ENCODE measurements at regions not wholly inside any gene's neighbourhood (a gene's known extent, or its start where the extent isn't known, plus 50 kb on each side); places are given as distances from the start of the nearest gene placed in this dataset.

- Histone ChIP-seq H3K27ac (no peak overlapping the region), H3K9me3 (peaks cover 0 to 11% (median 4%) of the 10 kb centered on the region in 4 donors), H3K4me1 (no peaks in the 10 kb centered on the region), H3K27me3 (no peaks in the 10 kb centered on the region), H3K4me3 (no peak overlapping the region), H3K36me3 (no peaks in the 10 kb centered on the region)
- DNase-seq, result no peak
- intact Hi-C loops (cut with DNase I; ENCODE audit: low total_unique reads), result no loop called here
- TF ChIP-seq POLR2A (IDR thresholded peaks at IDR 0.05) (no peak), POLR2AphosphoS5 (IDR thresholded peaks at IDR 0.05) (no peak), EP300 (IDR thresholded peaks at IDR 0.05) (no peak)
- TF ChIP-seq, protein P1, sequence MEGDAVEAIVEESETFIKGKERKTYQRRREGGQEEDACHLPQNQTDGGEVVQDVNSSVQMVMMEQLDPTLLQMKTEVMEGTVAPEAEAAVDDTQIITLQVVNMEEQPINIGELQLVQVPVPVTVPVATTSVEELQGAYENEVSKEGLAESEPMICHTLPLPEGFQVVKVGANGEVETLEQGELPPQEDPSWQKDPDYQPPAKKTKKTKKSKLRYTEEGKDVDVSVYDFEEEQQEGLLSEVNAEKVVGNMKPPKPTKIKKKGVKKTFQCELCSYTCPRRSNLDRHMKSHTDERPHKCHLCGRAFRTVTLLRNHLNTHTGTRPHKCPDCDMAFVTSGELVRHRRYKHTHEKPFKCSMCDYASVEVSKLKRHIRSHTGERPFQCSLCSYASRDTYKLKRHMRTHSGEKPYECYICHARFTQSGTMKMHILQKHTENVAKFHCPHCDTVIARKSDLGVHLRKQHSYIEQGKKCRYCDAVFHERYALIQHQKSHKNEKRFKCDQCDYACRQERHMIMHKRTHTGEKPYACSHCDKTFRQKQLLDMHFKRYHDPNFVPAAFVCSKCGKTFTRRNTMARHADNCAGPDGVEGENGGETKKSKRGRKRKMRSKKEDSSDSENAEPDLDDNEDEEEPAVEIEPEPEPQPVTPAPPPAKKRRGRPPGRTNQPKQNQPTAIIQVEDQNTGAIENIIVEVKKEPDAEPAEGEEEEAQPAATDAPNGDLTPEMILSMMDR (IDR thresholded peaks at IDR 0.05), result no peak
- WGBS, 5 donors, result 88 to 92% (median 91%) methylated on average over 1 of the region's 1 CpG
These were observed 780.6 kb upstream of the ZWINT start for GRCh38 chr10:57141708-57142107.

- Histone ChIP-seq H3K27me3 (no peaks in the 10 kb centered on the region), H3K27ac (no peak overlapping the region), H3K9me3 (peaks cover 0 to 11% (median 0%) of the 10 kb centered on the region in 4 donors), H3K36me3 (no peaks in the 10 kb centered on the region), H3K4me3 (no peak overlapping the region), H3K4me1 (no peaks in the 10 kb centered on the region)
- no peak for TF ChIP-seq POLR2AphosphoS5 (IDR thresholded peaks at IDR 0.05)
- TF ChIP-seq EP300 (IDR thresholded peaks at IDR 0.05), result no peak
- TF ChIP-seq POLR2A (IDR thresholded peaks at IDR 0.05), result no peak
- TF ChIP-seq, protein P1 (IDR thresholded peaks at IDR 0.05), result no peak
- intact Hi-C loops (cut with DNase I; ENCODE audit: low total_unique reads), result no loop called here
- 31 to 44% (median 35%) methylated on average over 1 of the region's 1 CpG for WGBS, 5 donors
- peak in 1 of 2 donors; percentile 6 for DNase-seq
These were observed 758.6 kb upstream of the ZWINT start for GRCh38 chr10:57119684-57120083.

GRCh38 chr10:57113545-57113944 is 752.5 kb upstream of the ZWINT start:
- WGBS, 5 donors, result 57 to 74% (median 66%) methylated on average over 2 of the region's 2 CpGs
- Histone ChIP-seq H3K4me3 (no peak overlapping the region), H3K9me3 (peaks cover 0 to 4% (median 0%) of the 10 kb centered on the region in 4 donors), H3K36me3 (no peaks in the 10 kb centered on the region), H3K4me1 (no peaks in the 10 kb centered on the region), H3K27me3 (no peaks in the 10 kb centered on the region), H3K27ac (no peak overlapping the region)
- TF ChIP-seq POLR2AphosphoS5 (IDR thresholded peaks at IDR 0.05), result no peak
- TF ChIP-seq EP300 (IDR thresholded peaks at IDR 0.05), result no peak
- no peak for TF ChIP-seq POLR2A (IDR thresholded peaks at IDR 0.05)
- TF ChIP-seq, protein P1 (IDR thresholded peaks at IDR 0.05), result no peak
- intact Hi-C loops (cut with DNase I; ENCODE audit: low total_unique reads), result no loop called here
- no peak for DNase-seq

GRCh38 chr10:57102236-57102635 is 741.2 kb upstream of the ZWINT start:
- 6 to 12% (median 7%) methylated on average over 1 of the region's 1 CpG for WGBS, 5 donors

More at GRCh38 chr10:57102236-57102635, 741.2 kb upstream of the ZWINT start:
- no peak overlapping the region for H3K4me3 ChIP-seq
- intact Hi-C loops (cut with DNase I; ENCODE audit: low total_unique reads), result no loop called here
- H3K9me3 ChIP-seq, result peaks cover 0 to 2% (median 0%) of the 10 kb centered on the region in 4 donors
- no peaks in the 10 kb centered on the region for H3K27me3 ChIP-seq
- no peaks in the 10 kb centered on the region for H3K36me3 ChIP-seq
- TF ChIP-seq EP300 (IDR thresholded peaks at IDR 0.05), result no peak
- no peak for TF ChIP-seq POLR2A (IDR thresholded peaks at IDR 0.05)
- no peak for TF ChIP-seq POLR2AphosphoS5 (IDR thresholded peaks at IDR 0.05)
- TF ChIP-seq, protein P1 (IDR thresholded peaks at IDR 0.05), result no peak
- H3K4me1 ChIP-seq, result no peaks in the 10 kb centered on the region
- no peak overlapping the region for H3K27ac ChIP-seq
- DNase-seq, result no peak

Measured in stomach (tissue), 8 donors.